Psoas muscle (tissue), 7 donors: ENCODE measurements at regions not wholly inside any gene's neighbourhood (a gene's known extent, or its start where the extent isn't known, plus 50 kb on each side); places are given as distances from the start of the nearest gene placed in this dataset.

Experiments used
- ATAC-seq, 4 donors: fragments of 200-7000 bp; cut with Tn5 transposase; one replicate each; pipeline ENCODE4 v1.9.1; 2020; ENCODE audit warnings: moderate library complexity in 3 of 4, mild to moderate bottlenecking in 2 of 4
- DNase-seq, 2 donors: peaks; one replicate each; pipeline ENCODE4 v3.0.0-alpha.2; 2020
- H3K27ac ChIP-seq: fragments of 200-600 bp; one replicate; pipeline ENCODE4 v1.8.0; 2022
- H3K27me3 ChIP-seq, 3 donors: fragments of 200-600 bp in 1 of 3; one replicate each; pipeline versions ENCODE4 v1.6.1 to v1.8.0; 2013 to 2022; ENCODE audit warnings: low read length in 2 of 3, mild to moderate bottlenecking in 2 of 3, moderate library complexity in 1 of 3; ENCODE audit not compliant: insufficient read depth in 3 of 3
- H3K36me3 ChIP-seq, 2 donors: fragments of 200-600 bp in 1 of 2; one replicate each; pipeline versions ENCODE4 v1.6.1 to v1.8.0; 2013 to 2022; ENCODE audit warnings: low read depth in 1 of 2, mild to moderate bottlenecking in 1 of 2, moderate library complexity in 1 of 2; ENCODE audit not compliant: insufficient read depth in 1 of 2
- H3K4me1 ChIP-seq: fragments of 200-600 bp; one replicate; pipeline ENCODE4 v1.8.0; 2022
- H3K4me3 ChIP-seq: fragments of 200-600 bp; one replicate; pipeline ENCODE4 v1.8.0; 2022; ENCODE audit warnings: mild to moderate bottlenecking
- H3K9me3 ChIP-seq: fragments of 200-600 bp; one replicate; pipeline ENCODE4 v1.8.0; 2022
- WGBS, 3 donors: extraction: QIAGEN DNeasy Blood & Tissue Kit; methylation state at CpG; one replicate each; pipeline versions ENCODE4 v1.1.6 to v1.1.7; 2013; 5-methylcytosine and 5-hydroxymethylcytosine counted together
- intact Hi-C, 2 donors: fragments of 100-400 bp; cut with DNase I; formaldehyde crosslinking; loops; one replicate each; pipeline versions ENCODE4 v1.11.0 to v1.14.2; 2022
- TF ChIP-seq, protein P1 (sequence below): fragments of 200-600 bp; IDR thresholded peaks from one replicate; pipeline ENCODE4 v1.8.0; 2022; ENCODE audit warnings: antibody characterized with exemption
- donor health status: healthy with polysubstance abuse.
- donor health status: DM: no; HTN: no; CAD: no; lungs with moderate emphysema.
- donor health status: Bipolar disorder and iron deficiency.
- donor health status: healthy.
- donor health status: DM: yes; HTN: yes; CAD: no.
- donor health status: DM: no; HTN: no; CAD: no.
- donor health status: DM: yes; HTN: yes; CAD: no.

DNA sequence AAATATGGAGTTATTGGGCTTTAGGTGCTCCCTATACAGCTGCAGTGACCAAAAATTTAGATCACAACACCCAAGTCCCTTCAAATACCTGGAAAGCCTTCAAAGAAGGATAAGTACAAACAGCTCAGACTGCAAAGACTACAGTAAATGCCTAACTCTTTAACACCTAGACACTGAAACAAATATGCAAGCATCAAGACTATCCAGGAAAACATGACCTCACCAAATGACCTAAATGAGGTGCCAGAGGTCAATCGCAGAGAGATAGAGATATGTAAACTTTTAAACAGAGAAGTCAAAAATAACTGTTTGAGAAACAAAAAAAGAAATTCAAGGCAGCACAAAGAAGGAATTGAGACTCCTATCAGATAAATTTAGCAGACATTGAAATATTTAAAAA lies 753.8 kb upstream of the B3GALT2 start:
- Histone ChIP-seq H3K27ac (no peak overlapping the region), H3K36me3 (no peaks in the 10 kb centered on the region), H3K9me3 (no peaks in the 10 kb centered on the region), H3K4me3 (no peak overlapping the region), H3K4me1 (no peaks in the 10 kb centered on the region), H3K27me3 (no peaks in the 10 kb centered on the region)
- TF ChIP-seq, protein P1, sequence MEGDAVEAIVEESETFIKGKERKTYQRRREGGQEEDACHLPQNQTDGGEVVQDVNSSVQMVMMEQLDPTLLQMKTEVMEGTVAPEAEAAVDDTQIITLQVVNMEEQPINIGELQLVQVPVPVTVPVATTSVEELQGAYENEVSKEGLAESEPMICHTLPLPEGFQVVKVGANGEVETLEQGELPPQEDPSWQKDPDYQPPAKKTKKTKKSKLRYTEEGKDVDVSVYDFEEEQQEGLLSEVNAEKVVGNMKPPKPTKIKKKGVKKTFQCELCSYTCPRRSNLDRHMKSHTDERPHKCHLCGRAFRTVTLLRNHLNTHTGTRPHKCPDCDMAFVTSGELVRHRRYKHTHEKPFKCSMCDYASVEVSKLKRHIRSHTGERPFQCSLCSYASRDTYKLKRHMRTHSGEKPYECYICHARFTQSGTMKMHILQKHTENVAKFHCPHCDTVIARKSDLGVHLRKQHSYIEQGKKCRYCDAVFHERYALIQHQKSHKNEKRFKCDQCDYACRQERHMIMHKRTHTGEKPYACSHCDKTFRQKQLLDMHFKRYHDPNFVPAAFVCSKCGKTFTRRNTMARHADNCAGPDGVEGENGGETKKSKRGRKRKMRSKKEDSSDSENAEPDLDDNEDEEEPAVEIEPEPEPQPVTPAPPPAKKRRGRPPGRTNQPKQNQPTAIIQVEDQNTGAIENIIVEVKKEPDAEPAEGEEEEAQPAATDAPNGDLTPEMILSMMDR = no peak
- DNase-seq = no peak
- 95 to 100% (median 98%) methylated on average over 1 of the region's 1 CpG for WGBS, 3 donors
- ATAC-seq = no peak
- intact Hi-C loops = no loop called here

DNA sequence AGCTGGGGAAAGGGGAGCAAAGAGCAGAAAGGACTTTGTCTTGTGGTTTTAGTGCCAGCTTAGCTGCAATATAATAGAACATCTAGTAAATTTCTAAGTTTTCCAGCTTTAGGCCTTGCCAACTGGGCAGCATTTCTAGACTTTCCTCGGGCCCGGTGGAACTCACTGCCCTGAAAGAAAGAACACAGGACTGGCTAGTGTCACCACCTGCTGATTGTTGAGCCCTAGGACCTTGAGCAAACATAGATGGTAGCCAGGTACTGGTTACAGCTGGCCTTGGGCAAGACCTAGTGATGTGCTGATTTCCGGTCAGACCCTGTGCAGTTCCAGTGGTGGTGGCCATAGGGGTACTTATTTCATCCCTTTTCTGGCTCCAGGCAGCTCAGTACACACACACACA lies 753.2 kb upstream of the B3GALT2 start:
- Histone ChIP-seq H3K4me3 (no peak overlapping the region), H3K27me3 (no peaks in the 10 kb centered on the region), H3K36me3 (no peaks in the 10 kb centered on the region), H3K27ac (no peak overlapping the region), H3K9me3 (no peaks in the 10 kb centered on the region), H3K4me1 (no peaks in the 10 kb centered on the region)
- DNase-seq = no peak
- ATAC-seq = no peak
- TF ChIP-seq, protein P1 = no peak
- 93 to 97% (median 94%) methylated on average over 3 of the region's 3 CpGs for WGBS, 3 donors
- intact Hi-C loops = no loop called here

DNA sequence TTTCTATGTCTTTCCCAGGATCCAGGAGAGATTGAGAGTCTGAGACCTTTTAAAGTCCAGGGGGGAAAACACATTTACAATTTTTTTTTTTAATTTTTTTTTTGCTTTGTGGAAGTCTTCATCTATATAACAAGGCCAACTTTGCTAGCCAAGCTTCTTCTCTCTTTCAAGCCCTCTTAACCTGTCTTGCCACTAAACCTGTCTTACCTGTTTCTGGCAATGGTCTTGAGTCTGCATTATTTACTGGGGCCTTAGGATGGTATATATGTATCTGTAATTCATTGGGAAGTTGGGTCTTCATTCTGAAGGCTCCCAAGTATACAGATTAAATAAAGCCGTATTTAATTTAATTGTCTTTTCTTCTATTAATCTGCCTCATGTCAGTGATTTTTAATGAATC lies 750.9 kb upstream of the B3GALT2 start:
- TF ChIP-seq, protein P1 = no peak
- no peaks in the 10 kb centered on the region for H3K36me3 ChIP-seq
- H3K9me3 ChIP-seq = no peaks in the 10 kb centered on the region
- intact Hi-C loops = no loop called here
- WGBS, 3 donors = 90 to 97% (median 92%) methylated on average over 1 of the region's 1 CpG
- DNase-seq = no peak
- no peak for ATAC-seq
- H3K27ac ChIP-seq = no peak overlapping the region
- no peaks in the 10 kb centered on the region for H3K27me3 ChIP-seq
- no peaks in the 10 kb centered on the region for H3K4me1 ChIP-seq
- H3K4me3 ChIP-seq = no peak overlapping the region

DNA sequence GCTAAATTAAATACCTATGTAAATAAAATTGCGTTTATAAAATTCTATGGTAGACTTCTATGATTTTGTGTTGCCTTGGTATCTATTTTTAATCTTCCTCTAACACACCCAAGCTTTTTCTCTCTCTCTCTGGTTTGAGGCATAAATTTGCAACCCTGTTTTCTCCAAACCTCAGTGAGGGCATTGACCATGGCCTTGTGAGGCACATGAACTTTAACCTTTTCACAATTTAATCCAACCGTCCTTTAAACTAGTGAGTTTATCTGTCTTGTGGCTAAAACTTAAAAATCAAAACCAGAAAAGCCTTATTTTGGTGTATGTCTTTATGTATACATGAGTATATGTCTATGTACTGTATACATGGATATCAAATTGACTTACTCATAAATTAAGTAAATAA lies 746.6 kb upstream of the B3GALT2 start:
- Histone ChIP-seq H3K27me3 (no peaks in the 10 kb centered on the region), H3K9me3 (no peaks in the 10 kb centered on the region), H3K4me3 (no peak overlapping the region), H3K36me3 (no peaks in the 10 kb centered on the region), H3K4me1 (no peaks in the 10 kb centered on the region), H3K27ac (no peak overlapping the region)
- intact Hi-C loops = no loop called here
- TF ChIP-seq, protein P1 = no peak
- no peak for DNase-seq
- ATAC-seq = no peak
- 79 to 84% (median 80%) methylated on average over 2 of the region's 2 CpGs for WGBS, 3 donors

DNA sequence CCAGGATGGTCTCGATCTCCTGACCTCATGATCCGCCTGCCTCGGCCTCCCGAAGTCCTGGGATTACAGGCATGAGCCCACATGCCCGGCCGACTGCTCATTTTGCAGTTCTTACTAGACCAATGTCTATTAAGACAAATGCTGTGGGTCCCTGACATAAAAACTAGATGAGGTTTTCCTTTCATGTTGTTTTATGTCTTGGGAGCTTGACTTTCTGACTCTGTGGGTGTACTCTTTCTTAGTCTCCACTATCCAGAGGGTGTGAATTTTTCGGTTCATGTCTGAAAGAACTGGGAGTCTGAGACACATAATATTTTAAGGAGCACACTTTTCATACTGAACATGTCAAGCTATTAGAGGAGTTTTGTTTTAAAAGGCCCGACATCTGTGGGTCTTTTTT lies 744.9 kb upstream of the B3GALT2 start:
- intact Hi-C loops = no loop called here
- Histone ChIP-seq H3K4me3 (no peak overlapping the region), H3K36me3 (no peaks in the 10 kb centered on the region), H3K27ac (no peak overlapping the region), H3K9me3 (peaks cover 9% of the 10 kb centered on the region), H3K4me1 (no peaks in the 10 kb centered on the region), H3K27me3 (no peaks in the 10 kb centered on the region)
- no peak for ATAC-seq
- TF ChIP-seq, protein P1 = no peak
- no peak for DNase-seq
- WGBS, 3 donors = 53 to 67% (median 61%) methylated on average over 8 of the region's 8 CpGs
